ENCODE measurements at regions not wholly inside any gene's neighbourhood (a gene's known extent, or its start where the extent isn't known, plus 50 kb on each side); places are given as distances from the start of the nearest gene placed in this dataset.

DNA sequence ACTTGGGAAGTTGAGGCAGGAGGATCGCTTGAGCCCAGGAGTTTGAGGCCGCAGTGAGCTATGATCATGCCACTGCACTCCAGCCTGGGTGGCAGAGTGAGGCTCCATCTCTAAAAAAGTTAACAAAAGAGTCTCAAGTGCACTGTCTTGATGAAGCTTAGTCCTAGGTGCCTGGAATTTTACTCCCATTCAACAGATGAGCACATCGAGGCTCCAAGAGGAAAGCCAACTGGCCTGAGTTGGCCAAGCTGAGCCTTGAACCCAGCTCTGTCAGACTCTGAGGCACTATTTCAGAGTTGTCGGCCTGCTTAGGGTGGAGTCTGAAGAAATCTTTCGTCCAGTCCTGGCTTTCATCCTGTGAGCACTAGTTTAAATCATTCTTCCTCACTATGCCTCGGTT lies 98.1 kb upstream of the MAP1LC3B2 start:
- DNase-seq, result no peak

DNA sequence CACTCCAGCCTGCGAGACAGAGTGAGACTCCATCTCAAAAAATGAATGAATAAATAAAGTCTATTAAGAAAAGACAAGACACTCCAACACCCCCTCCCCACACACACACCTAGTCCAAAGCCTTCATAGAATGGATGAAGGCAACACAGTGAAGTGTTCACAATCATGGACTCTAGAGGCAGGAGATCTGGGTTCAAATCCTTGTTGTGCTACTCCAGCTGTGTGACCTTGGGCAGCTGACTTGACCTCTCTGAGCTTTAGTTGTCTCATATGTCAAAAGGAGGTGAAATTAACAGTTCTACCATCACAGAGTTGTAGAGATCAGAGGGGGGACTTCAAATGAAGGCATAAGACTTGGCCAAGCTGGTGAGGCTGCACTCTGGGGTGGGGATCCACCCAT lies 95.8 kb upstream of the MAP1LC3B2 start:
- no peak for DNase-seq

DNA sequence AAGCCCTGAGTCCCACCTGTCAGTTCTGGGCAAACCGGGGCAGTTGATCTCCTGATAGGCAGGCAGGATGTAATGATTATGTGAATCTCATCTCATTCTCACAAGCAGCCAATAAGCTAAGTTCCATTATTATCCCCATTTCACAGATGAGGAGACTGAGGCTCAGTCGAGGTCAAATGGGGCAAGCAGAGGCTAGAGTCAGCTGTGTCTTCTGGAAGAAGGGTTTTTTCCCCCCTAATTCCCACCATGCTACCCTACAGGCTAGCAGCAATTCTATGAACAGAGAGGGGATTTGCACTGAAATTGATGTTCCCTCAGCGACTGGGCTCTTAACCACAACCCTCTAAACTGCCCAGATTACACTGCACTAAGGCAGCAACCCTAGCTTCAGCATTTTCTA lies 93.8 kb upstream of the MAP1LC3B2 start:
- DNase-seq, result no peak

DNA sequence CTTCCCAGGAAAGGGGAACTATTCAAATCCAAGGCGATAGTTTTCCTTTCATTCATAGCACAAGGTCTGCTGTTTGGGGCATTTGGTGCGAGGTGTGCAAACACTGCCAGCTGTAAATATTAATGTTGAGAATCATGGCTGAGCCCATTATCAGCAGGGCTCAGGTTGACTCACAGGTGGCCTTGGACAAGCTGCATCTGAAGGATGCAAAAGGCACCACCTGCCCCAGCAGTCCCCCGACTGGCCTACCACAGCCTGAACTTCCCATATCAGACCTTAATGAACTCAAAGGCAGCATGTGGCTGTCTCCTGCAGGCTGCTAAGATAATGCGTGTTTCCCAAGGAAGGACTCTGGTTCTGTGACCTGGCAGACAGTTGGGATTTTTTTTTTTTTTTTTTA lies 93.3 kb upstream of the MAP1LC3B2 start:
- no peak for DNase-seq

DNA sequence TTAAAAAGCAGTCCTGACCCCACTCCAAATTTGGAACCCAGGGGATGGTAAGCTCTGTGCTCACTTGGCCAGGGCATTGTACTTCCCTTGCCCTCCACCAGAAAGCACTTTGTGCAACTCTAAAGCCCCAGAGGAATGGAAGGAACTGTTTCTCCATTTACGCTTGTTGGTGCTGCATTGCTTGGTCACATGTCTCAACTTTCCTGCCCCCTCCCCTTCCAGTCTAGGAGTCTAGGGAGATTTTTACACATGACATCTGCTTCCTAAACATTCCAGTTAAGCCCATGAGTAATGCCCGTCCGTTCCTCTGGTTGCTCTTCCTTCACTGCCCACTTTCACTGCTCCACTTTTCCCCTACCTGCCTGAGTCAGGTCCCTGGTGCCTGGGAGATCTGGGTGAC lies 92.6 kb upstream of the MAP1LC3B2 start:
- no peak for DNase-seq

DNA sequence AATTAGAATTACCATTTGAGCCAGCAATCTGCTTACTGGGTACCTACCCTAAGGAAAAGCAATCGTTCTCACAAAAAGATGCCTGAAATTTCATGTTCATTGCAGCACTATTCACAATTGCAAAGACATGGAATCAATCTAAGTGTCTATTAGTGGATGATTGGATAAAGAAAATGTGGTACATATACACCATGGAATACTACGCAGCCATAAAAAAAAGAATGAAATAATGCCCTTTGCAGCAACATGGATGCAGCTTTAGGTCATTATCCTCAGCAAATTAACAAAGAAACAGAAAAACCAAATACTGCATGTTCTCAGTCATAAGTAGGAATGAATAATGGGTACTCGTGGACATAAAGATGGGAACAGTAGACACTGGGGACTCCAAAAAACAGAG lies 89.8 kb upstream of the MAP1LC3B2 start:
- no peak for DNase-seq

DNA sequence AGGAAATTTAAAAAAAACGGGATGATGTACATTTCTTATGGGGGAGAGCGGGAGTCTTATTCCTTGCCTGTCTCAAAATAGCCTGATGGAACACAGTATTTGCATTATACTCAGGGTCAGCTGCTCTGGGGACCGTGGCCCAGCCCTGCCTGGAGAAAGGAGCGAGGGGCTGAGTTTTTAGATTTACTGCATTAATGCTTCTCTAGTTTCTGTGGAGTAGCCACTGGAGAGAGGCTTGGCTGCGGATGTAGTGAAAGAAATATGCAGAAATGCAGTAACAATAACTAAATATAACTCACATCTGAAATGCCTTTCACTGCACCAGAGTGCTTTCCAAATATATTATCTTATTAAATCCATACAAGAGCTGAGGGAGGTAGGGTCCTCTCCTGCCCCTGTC lies 87.6 kb upstream of the MAP1LC3B2 start:
- DNase-seq, result no peak

DNA sequence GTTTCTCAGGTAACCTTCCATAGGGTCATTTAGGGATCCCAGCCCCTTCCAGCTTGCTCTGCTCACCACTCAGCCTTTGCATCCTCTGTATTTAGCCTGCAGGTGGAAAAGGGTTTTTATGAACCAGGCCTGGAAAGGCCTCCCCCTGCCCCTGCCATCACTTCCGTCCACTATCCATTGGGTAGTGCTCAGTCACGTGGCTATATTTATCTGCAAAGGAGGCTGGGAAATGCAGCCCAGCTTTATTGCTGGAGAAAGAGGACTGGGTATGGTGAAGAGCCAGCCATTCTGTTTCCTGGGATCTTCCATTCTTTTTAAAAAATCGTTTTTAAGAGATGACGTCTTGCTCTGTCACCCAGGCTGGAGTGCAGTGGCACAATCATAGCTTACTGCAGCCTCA lies 87.0 kb upstream of the MAP1LC3B2 start:
- DNase-seq, result no peak

DNA sequence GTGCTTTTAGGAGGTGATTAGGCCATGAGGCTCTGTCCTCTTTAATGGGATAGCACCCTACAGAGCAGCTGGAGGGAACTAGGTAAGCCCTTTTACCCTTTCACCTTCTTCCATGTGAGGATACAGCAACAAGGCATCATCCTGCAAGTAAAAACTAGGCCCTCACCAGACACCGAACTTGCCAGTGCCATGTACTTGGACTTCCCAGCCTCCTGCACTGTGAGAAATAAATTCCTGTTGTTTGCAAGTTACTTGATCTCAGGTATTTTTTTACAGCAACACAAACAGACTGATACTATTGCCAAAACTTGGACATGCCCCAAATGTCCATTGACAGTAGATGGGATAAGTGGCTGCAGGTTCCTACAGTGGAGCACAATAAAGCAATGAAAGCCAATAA lies 85.8 kb upstream of the MAP1LC3B2 start:
- DNase-seq, result no peak

DNA sequence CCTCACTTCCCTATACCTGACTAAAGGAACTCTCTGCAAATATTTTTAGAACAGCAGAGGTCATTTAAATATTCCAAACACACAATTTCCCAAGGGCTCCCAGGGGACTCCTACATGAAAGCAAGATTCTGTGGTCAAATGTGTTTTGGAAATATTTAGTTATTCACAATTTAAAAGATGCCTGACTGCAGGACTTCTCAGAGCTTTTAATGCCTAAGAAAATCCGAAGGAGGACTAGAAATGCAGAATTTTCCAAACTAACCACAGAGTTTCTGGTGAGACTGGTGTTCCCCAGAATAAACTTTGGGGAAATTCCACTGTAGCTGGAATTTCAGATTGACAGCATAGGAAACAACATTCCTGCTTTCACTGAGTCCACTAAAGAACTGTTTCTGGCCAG lies 84.8 kb upstream of the MAP1LC3B2 start:
- DNase-seq, result no peak

DNA sequence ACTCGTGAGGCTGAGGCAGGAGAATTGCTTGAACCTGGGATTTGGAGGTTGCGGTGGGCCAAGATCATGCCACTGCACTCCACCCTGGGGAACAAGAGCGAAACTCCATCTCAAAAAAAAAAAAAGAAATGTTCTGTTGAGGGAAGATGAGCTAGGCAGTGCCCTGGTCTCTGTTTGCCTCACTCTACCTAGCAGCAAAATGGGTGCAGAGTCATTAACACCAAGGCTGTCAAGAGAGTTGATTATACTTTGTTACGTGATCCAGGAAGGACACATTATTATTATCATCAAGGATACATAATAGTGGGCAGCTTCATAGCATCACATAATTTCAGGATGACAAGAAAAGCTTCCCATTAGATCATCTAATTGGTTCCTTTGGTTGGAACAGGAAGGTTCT lies 84.3 kb upstream of the MAP1LC3B2 start:
- no peak for DNase-seq

DNA sequence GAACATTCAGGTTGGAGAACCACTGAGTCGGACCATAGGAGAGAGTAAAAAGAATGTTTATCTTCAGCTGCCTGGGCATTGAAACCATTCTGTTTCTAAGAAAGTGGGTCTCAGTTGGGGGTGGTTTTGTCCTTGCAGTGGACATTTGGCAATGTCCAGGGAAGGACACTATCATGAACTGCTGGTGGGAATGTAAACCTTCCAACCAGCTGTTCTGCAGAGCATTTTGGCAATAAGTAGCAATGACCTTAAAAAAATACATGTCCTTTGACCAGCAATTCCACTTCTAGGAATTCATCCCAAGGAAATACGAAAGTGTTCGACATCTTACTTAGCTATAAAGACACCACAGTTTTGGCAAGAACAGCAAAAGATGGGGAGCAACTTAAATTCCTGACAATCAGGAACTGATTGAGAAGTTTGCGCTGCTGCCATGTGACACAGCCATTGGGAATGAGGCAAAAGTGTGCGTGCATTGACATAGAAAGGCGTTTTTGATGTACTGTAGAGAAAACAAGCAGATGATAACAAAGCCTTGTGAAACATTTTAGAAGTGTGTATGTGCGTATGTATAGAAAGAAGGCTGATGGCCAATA lies 82.9 kb upstream of the MAP1LC3B2 start:
- no peak for DNase-seq

DNA sequence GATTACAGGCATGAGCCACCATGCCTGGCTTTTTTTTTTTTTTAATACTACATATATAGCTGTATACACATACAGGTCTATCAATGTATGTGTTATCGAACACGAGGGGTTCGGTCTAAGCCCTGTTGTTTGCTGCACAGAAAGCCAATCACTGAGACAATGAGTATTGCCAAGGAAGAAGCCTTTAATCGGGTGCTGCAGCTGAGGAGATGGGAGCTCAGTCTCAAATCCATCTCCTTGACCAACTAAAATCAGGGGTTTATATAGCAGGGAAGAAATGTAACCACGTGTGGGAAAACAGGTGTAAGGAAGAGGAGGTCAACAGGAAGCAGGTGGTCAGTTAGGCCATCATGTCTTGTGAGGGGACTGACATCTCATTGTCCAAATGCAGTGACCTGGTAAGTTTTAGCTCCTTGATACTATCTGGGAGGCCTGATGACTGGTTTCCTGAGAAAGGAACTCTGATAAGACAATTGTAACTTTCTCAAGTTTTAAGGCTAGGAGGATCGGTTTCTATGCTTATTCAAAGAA lies 80.9 kb upstream of the MAP1LC3B2 start:
- no peak for DNase-seq

DNA sequence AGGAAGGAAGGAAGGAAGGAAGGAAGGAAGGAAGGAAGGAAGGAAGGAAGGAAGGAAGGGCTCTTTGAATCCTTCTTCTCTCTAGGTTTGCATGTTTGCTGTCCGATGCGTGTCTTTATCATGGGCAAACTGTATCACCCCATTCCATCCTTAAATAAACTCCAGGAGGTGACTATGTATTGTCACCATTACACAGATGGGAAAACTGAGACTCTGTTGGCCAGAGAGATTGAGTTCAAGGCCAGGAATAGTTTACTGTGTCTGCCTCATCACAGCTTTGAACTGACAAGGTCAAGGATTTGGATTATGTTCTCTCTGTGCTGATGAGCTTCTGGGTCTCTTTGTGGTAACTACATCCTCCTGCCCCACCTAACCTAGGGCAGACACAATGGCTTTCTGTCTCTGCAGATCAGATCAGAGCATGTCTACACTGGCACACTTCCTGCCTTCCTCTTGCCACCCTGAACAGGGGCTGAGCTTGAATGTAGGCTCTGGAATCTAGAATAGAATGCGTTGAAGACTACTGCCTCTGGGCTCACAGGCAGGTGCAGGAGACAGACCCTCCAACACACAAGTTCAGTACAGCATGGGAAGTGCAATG lies 78.9 kb upstream of the MAP1LC3B2 start:
- no peak for DNase-seq

DNA sequence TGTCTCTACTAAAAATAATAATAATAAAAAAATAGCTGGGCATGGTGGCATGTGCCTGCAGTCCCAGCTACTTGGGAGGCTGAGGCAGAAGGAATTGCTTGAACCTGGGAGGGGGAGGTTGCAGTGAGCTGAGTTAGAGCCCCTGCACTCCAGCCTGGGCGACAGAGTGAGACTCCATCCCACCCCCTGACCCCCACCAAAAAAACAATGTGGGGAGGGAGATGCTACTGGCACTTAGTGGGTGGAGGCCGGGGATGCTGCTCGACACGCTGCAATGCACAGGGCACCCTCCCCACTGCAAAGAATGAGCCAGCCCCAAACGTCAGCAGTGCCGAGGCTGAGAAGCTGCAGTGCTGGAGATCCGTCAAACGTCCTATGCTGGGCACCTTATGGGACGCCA lies 77.5 kb upstream of the MAP1LC3B2 start:
- DNase-seq, result no peak

DNA sequence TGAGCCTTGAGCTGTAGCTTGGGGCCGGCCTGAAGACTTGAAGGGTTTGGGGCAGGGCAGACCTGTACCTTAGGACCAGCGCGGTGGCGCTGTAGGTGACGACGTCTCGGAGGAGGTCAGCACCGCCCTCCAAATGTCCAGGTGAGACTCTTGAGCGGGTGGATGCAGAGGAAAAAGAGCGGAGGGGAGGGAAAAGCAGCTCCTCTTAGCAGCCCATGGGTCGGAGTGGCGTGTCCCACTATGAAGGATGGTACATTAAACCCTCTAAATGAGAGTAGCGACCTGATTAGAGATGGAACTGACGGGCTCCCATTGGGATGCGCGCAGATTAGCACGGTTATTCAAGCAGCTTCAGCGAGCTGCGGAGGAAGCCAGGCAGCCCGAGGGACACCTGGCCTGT lies 77.0 kb upstream of the MAP1LC3B2 start:
- DNase-seq, result no peak

DNA sequence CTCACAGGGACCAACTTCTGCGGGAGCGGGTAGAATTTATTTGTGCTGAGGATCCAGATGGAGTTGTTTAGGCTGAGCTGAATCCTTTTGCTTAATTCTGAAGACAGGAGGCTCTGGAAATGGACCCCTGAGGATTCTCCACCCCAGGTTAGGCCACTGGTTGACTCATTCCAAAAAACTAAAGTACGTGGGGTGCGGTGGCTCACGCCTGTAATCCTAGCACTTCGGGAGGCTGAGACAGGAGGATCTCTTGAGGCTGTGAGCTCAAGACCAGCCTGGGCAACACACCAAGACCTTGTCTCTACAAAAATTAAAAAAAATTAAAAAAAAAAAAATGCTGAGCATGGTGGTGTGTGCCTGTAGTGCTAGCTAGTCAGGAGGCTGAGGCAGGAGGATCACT lies 76.3 kb upstream of the MAP1LC3B2 start:
- no peak for DNase-seq

DNA sequence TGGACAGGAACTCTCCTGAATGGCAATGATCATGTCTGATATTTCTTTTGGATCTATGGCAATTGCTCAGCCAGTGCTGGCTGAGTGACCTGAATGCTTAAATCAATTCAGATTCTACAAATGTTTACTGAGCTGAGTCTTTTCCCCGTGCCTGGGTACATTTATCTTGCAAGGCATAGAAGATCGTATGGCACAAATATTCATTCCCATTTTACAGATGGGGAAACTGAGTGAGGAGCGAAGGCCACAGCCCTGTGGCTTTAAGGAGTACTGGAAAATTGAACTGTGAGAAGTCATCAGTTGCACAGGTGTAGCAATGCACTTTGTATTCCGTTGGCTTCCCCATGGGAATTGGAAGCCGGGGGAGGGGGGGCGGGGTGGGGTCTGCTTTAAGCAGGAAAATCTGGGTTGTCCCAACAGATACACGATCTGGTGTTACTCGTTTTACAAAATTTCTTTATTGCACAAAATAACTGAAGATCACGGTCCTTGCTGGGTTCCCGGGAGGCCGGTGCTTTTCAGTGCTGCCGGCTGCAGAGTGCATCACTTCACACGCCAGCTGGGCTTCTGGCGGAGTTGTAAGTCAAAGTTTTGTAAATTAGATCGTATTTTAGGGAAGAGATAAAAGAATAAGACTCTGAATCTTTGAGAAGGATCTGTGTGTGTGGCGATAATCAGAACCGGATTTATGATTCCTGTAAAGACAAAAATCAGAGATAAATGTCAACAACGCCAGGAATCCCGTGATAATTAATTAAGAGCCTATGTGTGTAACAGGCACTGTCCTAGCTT lies 75.0 kb upstream of the MAP1LC3B2 start:
- DNase-seq, result no peak

DNA sequence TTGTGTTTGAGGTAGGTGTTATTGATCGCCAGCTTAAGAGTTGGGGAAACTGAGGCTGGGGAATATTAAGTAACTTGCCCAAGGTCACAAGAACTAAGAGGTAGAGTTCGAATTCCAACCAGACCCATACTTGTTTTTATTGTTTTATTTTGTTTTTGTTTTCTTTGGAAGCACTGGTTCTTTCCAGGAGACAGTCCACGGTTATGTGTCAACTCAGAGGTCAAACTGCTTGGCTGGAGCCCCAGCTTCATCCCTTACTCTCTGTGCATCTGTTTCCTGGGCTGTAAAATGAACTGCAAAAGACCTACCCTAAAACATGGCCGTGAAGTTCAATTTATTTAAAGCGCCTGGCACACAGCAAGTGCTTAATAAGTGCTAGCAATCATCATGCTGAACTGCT lies 74.4 kb upstream of the MAP1LC3B2 start:
- DNase-seq, result no peak

DNA sequence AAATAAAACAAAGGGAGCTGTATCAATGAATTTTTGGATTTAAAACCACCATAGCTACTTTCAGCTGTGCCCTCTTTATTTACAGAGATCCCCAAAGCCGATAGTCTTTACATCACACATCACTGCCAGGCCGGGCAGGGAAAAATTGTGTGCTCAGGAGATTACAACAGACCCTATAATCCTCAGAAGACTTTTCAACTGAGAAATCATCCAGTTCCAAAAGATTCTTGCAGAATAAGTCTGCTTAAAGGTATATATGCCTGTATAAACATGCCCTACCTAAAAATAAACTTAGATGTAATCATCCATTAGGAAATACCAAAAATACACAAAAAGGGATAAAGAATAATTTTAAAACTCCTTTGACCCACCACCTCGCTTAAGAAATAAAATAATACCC lies 70.1 kb upstream of the MAP1LC3B2 start:
- DNase-seq, result no peak

DNA sequence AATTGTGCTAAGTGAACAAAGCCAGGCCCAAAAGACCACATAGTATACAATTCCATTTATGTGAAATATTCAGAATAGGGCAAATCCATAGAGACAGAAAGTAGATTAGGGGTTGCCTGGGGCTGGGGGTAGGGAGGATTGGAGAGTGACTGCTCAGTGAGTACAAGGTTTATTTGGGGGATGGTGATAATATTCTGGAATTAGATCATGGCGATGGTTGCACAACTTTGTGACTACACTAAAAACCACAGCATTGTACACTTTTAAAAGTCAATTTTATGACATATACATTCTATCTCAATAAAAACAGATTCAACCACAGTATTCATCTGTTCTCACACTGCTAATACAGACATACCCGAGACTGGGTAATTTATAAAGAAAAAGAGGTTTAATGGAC lies 68.7 kb upstream of the MAP1LC3B2 start:
- no peak for DNase-seq

DNA sequence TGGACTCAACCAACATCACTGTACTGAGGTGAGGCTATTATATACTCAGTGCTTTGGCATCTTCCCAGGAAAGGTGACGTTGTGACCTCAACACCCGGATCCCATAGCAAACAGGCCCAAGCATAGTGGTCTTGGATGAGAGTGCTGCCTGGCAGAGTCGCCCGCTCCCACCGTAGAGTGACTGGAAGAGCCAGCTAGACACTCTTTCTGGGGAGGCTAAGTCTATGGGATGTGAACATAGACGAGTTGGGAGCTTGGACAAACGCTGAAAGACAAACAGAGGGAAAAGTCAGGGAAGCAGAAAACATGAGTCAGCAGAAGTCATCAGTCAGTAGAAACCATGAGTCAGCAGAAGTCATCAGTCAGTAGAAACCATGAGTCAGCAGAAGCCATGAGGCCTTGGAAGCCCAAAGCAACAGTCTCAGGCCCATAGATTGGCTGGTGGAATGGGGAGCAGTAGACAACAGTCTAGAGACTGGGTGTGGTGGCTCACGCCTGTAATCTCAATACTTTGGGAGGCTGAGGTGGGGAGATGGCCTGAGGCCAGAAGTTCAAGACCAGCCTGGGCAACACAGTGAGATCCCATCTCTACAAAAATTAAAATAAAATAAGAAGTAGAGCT lies 66.4 kb upstream of the MAP1LC3B2 start:
- DNase-seq, result peak; percentile 79

DNA sequence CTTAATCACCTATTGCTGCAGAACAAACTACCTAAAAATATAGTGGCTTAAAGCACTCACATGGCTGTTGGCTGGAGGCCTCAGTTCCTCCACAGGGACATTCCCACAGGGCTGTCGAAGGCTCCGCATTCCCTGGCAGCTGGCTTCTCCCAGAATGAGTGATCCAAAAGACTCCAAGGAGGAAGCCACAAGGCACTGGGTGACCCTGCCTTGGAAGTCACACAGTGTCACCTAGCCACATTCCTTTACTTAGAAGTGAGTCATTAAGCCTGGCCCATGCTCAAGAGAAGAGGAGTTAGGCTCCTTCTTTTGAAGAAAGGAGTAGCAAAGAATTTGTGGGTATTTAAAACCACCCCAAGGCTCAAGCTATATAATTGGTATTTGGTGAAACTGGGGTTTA lies 63.9 kb upstream of the MAP1LC3B2 start:
- DNase-seq, result no peak

DNA sequence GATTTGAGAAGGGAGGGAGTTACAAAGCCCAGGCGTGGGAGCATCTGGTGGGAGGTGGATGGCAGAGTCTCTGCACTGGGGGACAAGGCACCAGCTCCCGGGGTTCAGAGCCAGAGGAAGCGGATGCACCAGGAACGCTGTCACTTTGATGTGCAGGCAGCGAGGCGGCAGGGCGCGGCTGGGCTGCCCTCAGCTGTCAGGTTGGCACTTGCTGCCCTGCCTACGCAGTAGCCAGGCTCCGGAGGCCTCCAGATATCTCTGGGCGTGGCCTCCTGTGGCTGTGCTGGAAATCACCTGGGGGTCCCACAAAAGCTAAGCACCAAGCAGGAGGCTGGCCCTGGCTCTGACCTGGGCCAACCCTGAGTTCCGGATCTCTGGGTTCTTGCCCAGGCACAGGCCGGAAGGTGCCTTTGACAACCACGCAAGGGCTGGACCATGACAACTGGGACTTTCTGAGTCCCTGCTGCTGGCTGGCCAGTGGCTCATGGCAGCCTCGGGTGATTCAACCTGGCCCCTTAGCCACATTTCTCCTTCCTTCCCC lies 62.1 kb upstream of the MAP1LC3B2 start:
- no peak for DNase-seq

Measured in OCI-M1 (cell line).